ENCODE measurements at regions not wholly inside any gene's neighbourhood (a gene's known extent, or its start where the extent isn't known, plus 50 kb on each side); places are given as distances from the start of the nearest gene placed in this dataset.
"Not testable (repeated sequence)": the region's sequence is repeated elsewhere in the genome, so short reads cannot be mapped to it uniquely, and the experiment has no call there.

DNA sequence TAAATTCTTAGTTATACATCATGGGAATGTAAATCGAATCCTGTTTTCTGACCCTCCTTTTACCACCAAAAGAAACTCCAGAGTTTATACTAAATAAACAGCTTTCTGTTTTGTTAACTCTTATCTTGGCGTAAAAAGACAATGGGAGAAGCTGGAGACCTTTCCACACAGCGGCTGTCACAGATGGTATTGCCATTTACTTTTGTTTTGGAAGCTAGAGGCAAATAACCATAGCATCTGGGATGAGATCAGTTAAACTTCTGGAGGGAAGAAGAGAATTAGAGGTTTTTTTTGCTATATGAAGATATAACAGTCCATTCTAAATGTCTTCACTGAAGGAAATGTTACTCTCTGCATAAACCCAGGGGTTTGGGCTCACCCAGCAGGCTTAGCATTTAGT lies 258.9 kb downstream of the REEP3 start:
- no peak for DNase-seq

GRCh38 chr10:63781226-63781625 lies 260.0 kb downstream of the REEP3 start:
- DNase-seq: no peak

DNA sequence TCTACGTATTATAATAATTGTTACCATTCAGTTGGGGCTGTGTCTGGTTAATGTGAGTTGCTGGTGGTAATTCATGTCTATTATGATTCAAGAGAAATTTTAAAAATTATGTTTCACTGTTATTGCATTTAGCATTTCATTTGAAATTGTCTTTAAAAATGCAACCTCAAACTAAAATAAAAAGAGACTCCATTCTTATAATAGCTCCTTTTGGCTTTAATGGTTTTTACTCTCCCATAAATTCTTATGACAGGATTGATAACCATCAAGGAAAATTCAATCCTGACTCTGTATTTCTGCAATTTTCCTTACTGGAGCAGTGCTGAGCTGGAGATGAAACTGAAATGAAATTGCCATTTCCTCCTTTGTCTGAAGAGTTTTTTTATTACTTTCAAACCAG lies 262.7 kb downstream of the REEP3 start:
- no peak for DNase-seq

- DNase-seq: no peak
These were observed 267.1 kb downstream of the REEP3 start for GRCh38 chr10:63788152-63788821.

DNA sequence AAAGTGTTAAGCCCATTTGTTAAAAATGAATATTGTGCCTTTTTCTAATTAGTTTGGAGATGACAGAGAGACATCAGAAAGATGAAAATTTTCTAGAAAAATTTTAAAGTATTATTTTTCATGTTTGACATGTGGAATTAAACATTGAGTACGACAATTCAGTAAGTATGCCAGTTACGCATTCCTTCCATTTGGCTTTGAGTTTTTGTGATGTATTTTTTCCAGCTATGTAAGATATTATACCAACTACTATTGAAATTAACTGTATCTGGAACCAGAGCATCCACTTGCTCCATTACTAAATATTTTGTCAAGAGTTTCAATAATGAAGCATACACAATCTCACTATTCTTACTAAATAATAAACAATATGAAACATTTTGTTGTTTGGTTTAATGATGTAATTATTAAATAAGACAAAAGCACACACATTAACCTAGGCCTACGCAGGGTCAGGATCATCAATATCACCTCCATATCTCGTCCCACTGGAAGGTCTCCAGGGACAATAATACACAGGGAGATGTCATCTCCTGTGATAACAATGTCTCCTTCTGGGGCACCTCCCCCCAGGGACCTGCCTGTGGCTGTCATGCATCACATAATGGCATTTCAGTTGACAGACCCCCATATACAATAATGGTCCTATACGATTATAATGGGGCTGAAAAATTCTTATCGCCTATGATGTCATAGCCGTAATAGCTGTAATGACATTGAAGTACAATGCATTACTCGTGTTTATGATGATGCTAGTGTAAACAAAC lies 274.1 kb downstream of the REEP3 start:
- DNase-seq: no peak

DNA sequence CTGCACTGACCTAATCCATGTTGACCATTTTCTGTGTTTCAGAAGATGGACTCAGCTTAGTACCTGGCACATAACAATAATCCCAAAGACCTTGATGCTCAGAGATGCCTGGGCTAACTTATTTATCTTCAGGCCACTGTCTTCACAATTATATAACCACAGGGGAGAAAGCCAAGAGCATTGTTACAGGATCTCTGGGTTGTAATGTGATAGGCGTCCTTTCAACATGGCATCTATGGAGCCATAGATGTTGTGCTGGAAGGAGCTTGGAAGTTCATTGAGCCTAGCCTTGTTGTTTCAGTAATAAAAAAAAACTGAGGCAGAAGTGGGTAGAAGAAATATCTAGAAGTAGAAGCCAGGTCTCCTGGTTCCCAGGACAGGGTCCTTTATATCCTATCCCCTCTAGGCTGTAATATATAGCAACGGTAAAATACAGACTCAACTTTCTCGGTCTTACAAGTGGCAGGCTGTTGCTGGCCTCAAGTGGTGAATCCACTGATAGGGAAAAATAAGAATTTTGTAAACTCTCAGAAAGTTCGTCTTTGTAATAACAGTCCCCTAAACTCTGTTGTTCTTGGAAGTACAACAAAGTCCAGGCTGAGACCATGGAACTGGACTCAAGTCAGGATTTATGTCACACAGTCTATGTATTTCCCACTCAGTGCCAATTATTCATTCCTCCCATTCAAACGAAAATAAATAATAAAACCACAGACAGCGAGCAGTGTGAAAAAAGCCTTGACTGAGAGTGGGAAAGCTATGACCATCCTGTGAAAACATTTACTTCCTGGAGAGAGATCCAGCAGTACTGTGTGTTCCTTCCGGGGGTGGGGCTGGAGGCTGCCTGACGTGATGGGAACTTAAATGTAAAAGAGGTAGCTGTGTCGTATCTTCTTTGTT lies 277.6 kb downstream of the REEP3 start:
- peak in 1 of 58 donors; percentile 6 for DNase-seq

- DNase-seq: no peak
These were observed 278.5 kb downstream of the REEP3 start for GRCh38 chr10:63799521-63800300.

DNA sequence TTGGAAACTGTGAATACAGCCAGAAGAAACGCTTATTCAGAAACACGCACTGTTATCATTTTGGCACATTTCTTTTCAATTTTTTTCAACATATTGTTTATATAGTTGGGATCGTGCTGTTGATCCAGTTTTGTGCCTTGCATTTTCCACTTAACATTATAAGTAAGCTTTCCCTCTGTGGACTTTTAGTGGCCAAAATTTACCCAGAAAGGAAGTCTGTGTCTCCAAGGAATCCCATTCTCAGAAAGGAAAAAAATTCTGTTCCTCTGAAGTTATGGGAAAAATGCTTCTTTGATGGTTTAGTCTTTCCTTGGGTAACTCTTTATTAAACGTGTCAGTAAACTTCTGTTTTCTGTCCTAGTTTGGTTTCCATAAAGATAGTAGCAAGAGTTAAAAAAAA lies 280.0 kb downstream of the REEP3 start:
- no peak for DNase-seq

DNA sequence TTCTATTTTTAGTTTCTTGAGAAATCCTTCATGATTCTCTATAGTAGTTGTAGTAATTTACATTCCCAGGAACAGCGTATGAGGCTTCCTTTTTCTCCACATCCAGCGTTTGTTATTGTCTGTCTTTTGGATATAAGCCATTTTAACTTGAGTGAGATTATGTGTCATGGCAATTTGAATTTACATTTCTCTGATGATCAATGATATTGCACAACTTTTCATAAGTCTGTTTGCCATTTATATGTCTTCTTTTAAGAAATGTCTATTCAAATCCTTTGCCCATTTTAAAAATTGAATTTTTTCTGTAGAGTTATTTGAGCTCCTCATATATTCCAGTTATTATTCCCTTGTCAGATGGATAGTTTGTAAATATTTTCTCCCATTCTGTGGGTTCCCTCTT lies 285.1 kb downstream of the REEP3 start:
- no peak for DNase-seq

DNA sequence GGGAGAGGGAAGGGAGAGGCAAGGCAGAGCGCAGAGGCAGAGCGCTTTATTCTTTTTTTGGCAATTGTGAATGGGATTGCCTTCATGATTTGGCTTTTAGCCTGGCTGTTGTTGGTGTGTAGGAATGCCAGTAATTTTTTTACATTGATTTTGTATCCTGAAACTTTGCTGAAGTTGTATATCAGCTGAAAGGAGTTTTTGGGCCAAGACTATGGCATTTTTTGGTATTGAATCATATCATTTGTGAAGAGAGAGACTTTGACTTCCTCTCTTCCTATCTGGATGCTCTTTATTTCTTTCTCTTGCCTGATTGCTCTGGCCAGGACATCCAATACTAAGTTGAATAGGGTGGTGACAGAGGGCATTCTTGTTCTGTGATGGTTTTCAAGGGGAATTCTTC lies 291.3 kb downstream of the REEP3 start:
- no peak for DNase-seq

GRCh38 chr10:63819753-63820329 lies 298.6 kb downstream of the REEP3 start:
- DNase-seq: peak in 36 of 58 donors; percentile 0 to 50 (median 8)

- DNase-seq: no peak
These were observed 301.3 kb downstream of the REEP3 start for GRCh38 chr10:63822496-63822895.

GRCh38 chr10:63825111-63825510 lies 303.9 kb downstream of the REEP3 start:
- DNase-seq: no peak

DNA sequence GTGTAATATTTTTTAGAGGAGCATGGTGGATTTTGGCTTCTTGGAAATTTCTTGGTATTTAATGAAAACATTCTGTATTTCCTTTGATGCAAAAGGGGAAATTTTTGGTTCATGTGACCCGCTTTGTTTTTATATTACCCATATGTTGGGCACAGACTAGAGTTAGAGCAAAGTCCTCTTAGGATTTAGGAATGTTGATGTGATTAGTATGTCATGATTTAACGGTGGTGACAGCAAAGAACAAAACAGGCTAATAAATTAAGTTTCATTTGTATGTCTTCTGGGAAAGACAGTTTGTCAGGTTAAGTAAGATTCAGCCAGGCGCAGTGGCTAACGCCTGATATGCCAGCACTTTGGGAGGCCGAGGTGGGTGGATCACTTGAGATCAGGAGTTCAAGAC lies 304.6 kb downstream of the REEP3 start:
- no peak for DNase-seq

DNA sequence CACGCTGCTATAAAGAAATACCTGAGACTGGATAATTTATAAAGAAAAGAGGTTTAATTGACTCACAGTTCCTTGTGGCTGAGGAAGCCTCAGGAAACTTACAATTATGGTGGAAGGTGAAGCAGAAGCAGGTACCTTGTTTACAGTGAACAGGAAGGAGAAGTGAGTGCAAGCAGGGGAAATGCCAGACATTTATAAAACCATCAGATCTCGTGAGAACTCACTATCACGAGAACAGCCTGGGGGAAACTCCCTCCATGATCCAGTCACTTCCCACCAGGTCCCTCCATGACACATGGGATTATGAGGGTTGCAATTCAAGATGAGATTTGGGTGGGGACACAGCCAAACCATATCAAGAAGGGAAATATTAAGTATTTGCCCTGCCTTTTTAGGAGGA lies 305.8 kb downstream of the REEP3 start:
- DNase-seq: not testable (repeated sequence)

DNA sequence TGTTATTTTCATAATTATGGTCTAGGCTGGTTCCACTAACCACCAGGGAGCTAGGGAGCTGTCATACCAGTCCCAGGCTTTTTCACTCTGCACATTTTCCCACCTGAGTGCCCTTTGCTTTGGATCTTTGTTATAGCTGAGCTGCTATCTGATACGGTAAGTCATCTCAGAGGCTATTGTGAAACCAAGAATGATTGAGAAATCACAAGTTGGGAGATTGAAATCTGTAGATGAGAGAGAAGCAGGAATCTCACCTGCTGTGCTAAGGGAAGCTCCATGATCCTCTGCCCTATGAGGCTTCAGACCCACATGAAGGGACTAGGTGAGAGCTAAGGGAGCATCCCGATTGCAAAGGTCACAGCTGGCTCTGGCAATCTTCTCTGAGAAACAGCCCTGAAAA lies 307.8 kb downstream of the REEP3 start:
- no peak for DNase-seq

DNA sequence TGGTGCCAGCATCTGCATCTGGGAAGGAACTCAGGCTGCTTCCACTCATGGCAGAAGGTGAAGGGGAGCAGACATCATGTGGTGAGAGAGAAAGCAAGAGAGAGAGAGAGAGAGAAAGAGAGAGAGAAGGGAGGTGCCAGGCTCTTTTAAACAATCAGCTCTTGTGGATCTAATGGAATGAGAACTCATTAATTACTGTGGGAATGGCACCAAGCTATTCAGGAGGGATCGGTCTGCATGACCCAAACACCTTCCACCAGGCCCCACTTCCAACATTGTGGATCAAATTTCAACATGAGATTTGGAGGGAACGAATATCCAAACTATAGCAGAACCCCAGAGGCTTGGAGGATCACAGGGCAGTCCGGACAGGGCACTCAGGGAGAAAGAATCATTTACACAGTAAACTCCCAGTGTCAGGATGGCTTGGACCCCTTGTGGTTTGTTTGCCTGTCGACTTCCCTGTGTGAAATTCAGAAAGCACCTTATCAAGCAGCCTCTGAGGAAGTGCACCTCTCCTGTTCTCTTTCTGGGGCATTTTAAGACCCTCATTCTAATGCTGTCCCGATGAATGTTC lies 308.5 kb downstream of the REEP3 start:
- DNase-seq: no peak

GRCh38 chr10:63832686-63833085 lies 311.5 kb downstream of the REEP3 start:
- no peak for DNase-seq

DNA sequence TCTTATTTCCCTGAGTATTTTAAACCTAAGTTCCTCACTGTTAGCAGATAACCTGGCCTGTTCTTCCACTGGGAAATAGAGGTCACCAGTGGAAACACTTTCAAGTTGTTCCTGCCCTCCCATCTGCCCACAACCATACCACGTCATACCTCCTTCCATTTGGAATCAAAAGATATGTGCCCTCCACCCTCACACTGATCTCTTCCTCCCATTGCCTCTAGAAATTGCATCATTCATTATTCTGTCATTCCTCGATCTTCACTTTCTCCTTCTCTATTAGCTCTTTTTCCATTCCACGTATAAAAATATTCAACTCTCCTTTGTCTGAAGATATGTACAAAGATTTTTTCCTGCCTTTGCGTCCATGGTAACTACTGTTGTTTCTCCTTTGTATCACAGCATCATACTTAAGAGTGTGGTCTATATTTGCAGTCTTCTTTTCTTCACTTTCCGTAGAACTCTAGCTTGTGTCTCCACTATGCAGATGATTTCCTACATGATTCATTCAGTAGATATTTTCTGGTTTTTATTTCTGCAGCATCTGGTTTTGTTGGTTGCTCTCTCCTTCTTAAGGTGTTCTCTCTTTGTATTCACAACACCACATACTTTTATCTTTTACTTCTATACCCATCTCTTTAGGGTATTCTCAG lies 312.3 kb downstream of the REEP3 start:
- no peak for DNase-seq

All from anterior cingulate cortex (tissue), 58 donors.